SK-N-SH (cell line): ENCODE measurements at regions not wholly inside any gene's neighbourhood (a gene's known extent, or its start where the extent isn't known, plus 50 kb on each side); places are given as distances from the start of the nearest gene placed in this dataset.

Experiments used
- CTCF ChIA-PET: fragments of 300-600, 350-600 bp; formaldehyde crosslinking; extraction: SDS; loops from one replicate; lab custom pipeline; 2021; lab: Yijun Ruan, JAX
- POLR2A ChIA-PET: fragments of 350-600 bp; sonication (Branson Sonifier 250); formaldehyde crosslinking; extraction: SDS; loops from one replicate; lab custom pipeline; 2020; ENCODE audit warnings: antibody characterized with exemption, inconsistent platforms; lab: Yijun Ruan, JAX
- DNase-seq: peaks from one replicate; pipeline ENCODE4 v3.0.0; 2012
- H2AFZ ChIP-seq: fragments of 200-600 bp; sonication (generic); 2 replicates; pipeline ENCODE4 v1.8.1; 2016; ENCODE audit warnings: antibody characterized with exemption, mild to moderate bottlenecking, low read depth
- H3F3A ChIP-seq: fragments of 200-600 bp; sonication (generic); replicated peaks from 2 replicates; pipeline ENCODE3; 2016; ENCODE audit warnings: antibody characterized with exemption, mild to moderate bottlenecking; ENCODE audit not compliant: insufficient read depth
- H3K27ac ChIP-seq, 2 experiments: fragments of 200-500 bp in 1 of 2; fragments of 200-600 bp in 1 of 2; sonication (Bioruptor generic) in 1 of 2; sonication (generic), shearing (Covaris generic) in 1 of 2; 2 replicates each; pipeline versions ENCODE4 v1.5.1 to v1.6.1; 2014 to 2016; ENCODE audit warnings: low read depth in 2 of 2, inconsistent platforms in 1 of 2, low read length in 1 of 2, mild to moderate bottlenecking in 1 of 2, mixed read lengths in 1 of 2
- H3K27me3 ChIP-seq: fragments of 200-600 bp; sonication (generic), shearing (Covaris generic); 2 replicates; pipeline ENCODE4 v1.6.1; 2016; ENCODE audit warnings: mixed run types; ENCODE audit not compliant: insufficient read depth
- H3K36me3 ChIP-seq, 2 experiments: fragments of 200-500 bp in 1 of 2; fragments of 200-600 bp in 1 of 2; sonication (Bioruptor generic) in 1 of 2; sonication (generic) in 1 of 2; replicated peaks in 1 of 2; 2 replicates each; pipeline versions ENCODE3 to v1.5.1; 2014 to 2016; ENCODE audit warnings: low read length in 1 of 2, mild to moderate bottlenecking in 1 of 2; ENCODE audit not compliant: insufficient read depth in 2 of 2, control insufficient read depth in 1 of 2
- H3K4me1 ChIP-seq, 2 experiments: fragments of 200-500 bp in 1 of 2; fragments of 200-600 bp in 1 of 2; sonication (Bioruptor generic) in 1 of 2; sonication (generic), shearing (Covaris generic) in 1 of 2; 2 replicates each; pipeline versions ENCODE4 v1.5.1 to v1.6.1; 2014 to 2016; ENCODE audit warnings: low read depth in 1 of 2, low read length in 1 of 2, mixed run types in 1 of 2; ENCODE audit not compliant: insufficient read depth in 2 of 2, control insufficient read depth in 1 of 2
- H3K4me2 ChIP-seq: fragments of 200-600 bp; sonication (generic), shearing (Covaris generic); 2 replicates; pipeline ENCODE4 v1.6.1; 2017; ENCODE audit warnings: mixed run types
- H3K4me3 ChIP-seq, 2 experiments: fragments of 200-500 bp in 1 of 2; fragments of 200-600 bp in 1 of 2; sonication (Bioruptor generic) in 1 of 2; sonication (generic), shearing (Covaris generic) in 1 of 2; 2 replicates each; pipeline versions ENCODE4 v1.5.1 to v1.8.1; 2014 to 2016; ENCODE audit warnings: low read depth in 2 of 2, inconsistent platforms in 1 of 2, low read length in 1 of 2, mild to moderate bottlenecking in 1 of 2, mixed read lengths in 1 of 2, moderate library complexity in 1 of 2
- H3K79me2 ChIP-seq: fragments of 200-600 bp; sonication (generic); 2 replicates; pipeline ENCODE4 v1.8.1; 2017; ENCODE audit warnings: mild to moderate bottlenecking; ENCODE audit not compliant: insufficient read depth
- H3K9ac ChIP-seq: fragments of 200-600 bp; sonication (generic); 2 replicates; pipeline ENCODE4 v1.6.1; 2017; ENCODE audit warnings: mixed run types
- H3K9me2 ChIP-seq: fragments of 200-600 bp; sonication (generic); 2 replicates; pipeline ENCODE4 v1.6.1; 2017; ENCODE audit warnings: mixed run types
- H3K9me3 ChIP-seq: fragments of 200-600 bp; sonication (generic); 2 replicates; pipeline ENCODE4 v1.6.1; 2017; ENCODE audit warnings: mixed run types, mild to moderate bottlenecking, moderate library complexity
- H4K20me1 ChIP-seq: fragments of 200-600 bp; sonication (generic); 2 replicates; pipeline ENCODE4 v1.6.1; 2017; ENCODE audit warnings: mild to moderate bottlenecking, mixed run types; ENCODE audit not compliant: insufficient read depth
- EP300 ChIP-seq, 2 experiments: IDR thresholded peaks; 2 replicates each; pipeline versions ENCODE4 v1.4.0 to v1.6.1; 2012; ENCODE audit warnings: borderline replicate concordance in 1 of 2, low read depth in 1 of 2, low read length in 1 of 2
- GATA2 ChIP-seq: sonication (generic); formaldehyde crosslinking; IDR thresholded peaks from 2 replicates; pipeline ENCODE4 v1.5.0; 2020; ENCODE audit warnings: mild to moderate bottlenecking, missing genetic modification reagents
- YY1 ChIP-seq: IDR thresholded peaks from 2 replicates; pipeline ENCODE4 v1.4.0; 2012; ENCODE audit warnings: low read depth, mild to moderate bottlenecking
- WGBS: methylation state at CpG from one replicate; pipeline ENCODE4 v1.1.6; 2017; ENCODE audit warnings: low lambda C conversion rate; 5-methylcytosine and 5-hydroxymethylcytosine counted together
- small RNA-seq, 7 experiments: library from RNA; depleted of rRNA; stranded (forward); fragments of <200 nt; gene quantifications; one replicate each; pipeline ENCODE3, GENCODE V24; 2012

GRCh38 chr4:135672202-135672601, 1470.6 kb upstream of the PABPC4L start:
- no peak for DNase-seq
- no peak for TF ChIP-seq GATA2 (CRISPR knock-in tag)
- Histone ChIP-seq H4K20me1 (no peaks in the 10 kb centered on the region), H3K27me3 (no peaks in the 10 kb centered on the region), H3K79me2 (no peaks in the 10 kb centered on the region), H2AFZ (no peak overlapping the region), H3K4me1 (no peaks in the 10 kb centered on the region), H3K4me3 (no peak overlapping the region), H3K27ac (no peak overlapping the region), H3K9me3 (no peaks in the 10 kb centered on the region), H3K9me2 (no peaks in the 10 kb centered on the region), H3K4me2 (no peak overlapping the region), H3K36me3 (no peaks in the 10 kb centered on the region), H3F3A (no peaks in the 10 kb centered on the region), H3K9ac (no peak overlapping the region)
- POLR2A ChIA-PET, result no interaction called here
- WGBS, result 37% methylated on average over 2 of the region's 2 CpGs
- CTCF ChIA-PET, result no interaction called here

- Histone ChIP-seq H3K4me2 (no peak overlapping the region), H3K27me3 (no peaks in the 10 kb centered on the region), H3K9me3 (no peaks in the 10 kb centered on the region), H3K27ac (no peak overlapping the region), H3K4me3 (no peak overlapping the region), H3K79me2 (no peaks in the 10 kb centered on the region), H3F3A (no peaks in the 10 kb centered on the region)
- DNase-seq, result no peak
- CTCF ChIA-PET, result no interaction called here
- no peak for TF ChIP-seq GATA2 (CRISPR knock-in tag)
- no peak for TF ChIP-seq YY1
- TF ChIP-seq EP300 (IDR thresholded peaks at IDR 0.05; ENCODE audit: borderline replicate concordance in 1 of 2, low read depth in 1 of 2, low read length in 1 of 2), result no peak
- TF ChIP-seq, all 33 proteins: peak for 0
- POLR2A ChIA-PET, result no interaction called here
- no peaks in the 10 kb centered on the region for H3K4me1 ChIP-seq
- H2AFZ ChIP-seq, result no peak overlapping the region
- no peaks in the 10 kb centered on the region for H3K36me3 ChIP-seq
- H4K20me1 ChIP-seq, result no peaks in the 10 kb centered on the region
- no peak overlapping the region for H3K9ac ChIP-seq
- H3K9me2 ChIP-seq, result no peaks in the 10 kb centered on the region
Measured at GRCh38 chr4:135670548-135670947, 1469.0 kb upstream of the PABPC4L start.

Small RNA genes lying in the stretch of these regions (small RNA-seq; reads per million reads assigned to genes)
- gene RNU1-89P, result 0 to 2.3 (median 0.52) reads per million in 7 experiments
- gene SERF1AP1, result 0 reads per million in 7 experiments
